H9 (cell line): ENCODE measurements at regions not wholly inside any gene's neighbourhood (a gene's known extent, or its start where the extent isn't known, plus 50 kb on each side); places are given as distances from the start of the nearest gene placed in this dataset.
A peak's percentile ranks its signal among the peaks of the same experiment; 100 is the strongest.

ENCODE experiments used
- DNase-seq: peaks from one replicate; pipeline ENCODE4 v3.0.0-alpha.2; 2017
- H2AFZ ChIP-seq: one replicate; pipeline ENCODE4 v1.6.1; 2013; ENCODE audit warnings: mild to moderate bottlenecking, low read length, control low read depth, moderate library complexity
- H2AK5ac ChIP-seq: 2 replicates; pipeline ENCODE4 v1.6.1; 2013; ENCODE audit warnings: low read length, control low read depth, mixed read lengths; ENCODE audit not compliant: insufficient read length
- H2BK120ac ChIP-seq: one replicate; pipeline ENCODE4 v1.6.1; 2013; ENCODE audit warnings: low read depth, mild to moderate bottlenecking, low read length, control low read depth, inconsistent platforms; ENCODE audit not compliant: poor library complexity, severe bottlenecking
- H2BK12ac ChIP-seq: 2 replicates; pipeline ENCODE4 v1.6.1; 2013; ENCODE audit warnings: low read length, control low read depth, mixed read lengths, low read depth; ENCODE audit not compliant: insufficient read length
- H2BK15ac ChIP-seq: 2 replicates; pipeline ENCODE4 v1.6.1; 2013; ENCODE audit warnings: low read depth, low read length, control low read depth
- H2BK20ac ChIP-seq: one replicate; pipeline ENCODE4 v1.6.1; 2013; ENCODE audit warnings: low read depth, mild to moderate bottlenecking, low read length, control low read depth, inconsistent platforms; ENCODE audit not compliant: poor library complexity, severe bottlenecking
- H2BK5ac ChIP-seq: 2 replicates; pipeline ENCODE4 v1.6.1; 2013; ENCODE audit warnings: low read length, control low read depth, mixed read lengths; ENCODE audit not compliant: insufficient read length
- H3K14ac ChIP-seq: 2 replicates; pipeline ENCODE4 v1.6.1; 2013; ENCODE audit warnings: low read length, control low read depth; ENCODE audit not compliant: insufficient read depth
- H3K18ac ChIP-seq: 2 replicates; pipeline ENCODE4 v1.6.1; 2013; ENCODE audit warnings: low read depth, mild to moderate bottlenecking, mixed read lengths, low read length, control low read depth; ENCODE audit not compliant: insufficient read length
- H3K23ac ChIP-seq: 2 replicates; pipeline ENCODE4 v1.6.1; 2013; ENCODE audit warnings: low read length, control low read depth, mixed read lengths, low read depth; ENCODE audit not compliant: insufficient read length
- H3K23me2 ChIP-seq: 2 replicates; pipeline ENCODE4 v1.6.1; 2013; ENCODE audit warnings: low read depth, mild to moderate bottlenecking, mixed read lengths, low read length, control low read depth; ENCODE audit not compliant: insufficient read length, poor library complexity, severe bottlenecking
- H3K27ac ChIP-seq: 2 replicates; pipeline ENCODE4 v1.5.1; 2013; ENCODE audit warnings: low read length, control low read depth, mixed read lengths, low read depth; ENCODE audit not compliant: insufficient read length
- H3K27me3 ChIP-seq: 2 replicates; pipeline ENCODE4 v1.6.1; 2013; ENCODE audit warnings: low read length, control low read depth, inconsistent platforms; ENCODE audit not compliant: insufficient read depth
- H3K4ac ChIP-seq: 2 replicates; pipeline ENCODE4 v1.6.1; 2013; ENCODE audit warnings: low read depth, mild to moderate bottlenecking, control low read depth, inconsistent platforms, low read length, moderate library complexity
- H3K4me1 ChIP-seq: 2 replicates; pipeline ENCODE4 v1.6.1; 2013; ENCODE audit warnings: low read length, control low read depth, inconsistent platforms; ENCODE audit not compliant: insufficient read depth
- H3K4me2 ChIP-seq: 2 replicates; pipeline ENCODE4 v1.6.1; 2013; ENCODE audit warnings: low read length, control low read depth, mixed read lengths; ENCODE audit not compliant: insufficient read length, insufficient read depth
- H3K56ac ChIP-seq: 2 replicates; pipeline ENCODE4 v1.6.1; 2013; ENCODE audit warnings: low read depth, mild to moderate bottlenecking, mixed read lengths, low read length, control low read depth; ENCODE audit not compliant: insufficient read length
- H3K79me1 ChIP-seq: 2 replicates; pipeline ENCODE4 v1.6.1; 2013; ENCODE audit warnings: low read depth, mild to moderate bottlenecking, moderate library complexity, low read length, control low read depth, inconsistent platforms; ENCODE audit not compliant: insufficient read depth, poor library complexity, severe bottlenecking
- H3K79me2 ChIP-seq: 2 replicates; pipeline ENCODE4 v1.6.1; 2013; ENCODE audit warnings: low read length, control low read depth, inconsistent platforms; ENCODE audit not compliant: insufficient read depth
- H3K9ac ChIP-seq: 2 replicates; pipeline ENCODE4 v1.6.1; 2013; ENCODE audit warnings: low read length, control low read depth, mixed read lengths; ENCODE audit not compliant: insufficient read length; ENCODE audit errors: extremely low read depth
- H3K9me3 ChIP-seq: one replicate; pipeline ENCODE4 v1.6.1; 2013; ENCODE audit warnings: low read depth, low read length, inconsistent platforms; ENCODE audit not compliant: control insufficient read depth
- H3T11ph ChIP-seq: one replicate; pipeline ENCODE4 v1.6.1; 2013; ENCODE audit warnings: mild to moderate bottlenecking, low read length, control low read depth, inconsistent platforms
- H4K20me1 ChIP-seq: one replicate; pipeline ENCODE4 v1.6.1; 2013; ENCODE audit not compliant: control insufficient read depth, insufficient read length, insufficient read depth
- H4K5ac ChIP-seq: 2 replicates; pipeline ENCODE4 v1.6.1; 2013; ENCODE audit warnings: low read depth, mild to moderate bottlenecking, mixed read lengths, low read length, control low read depth; ENCODE audit not compliant: insufficient read length
- H4K8ac ChIP-seq: replicated peaks from 2 replicates; pipeline ENCODE4 v1.6.1; 2013; ENCODE audit warnings: low read length, control low read depth, mixed read lengths, low read depth; ENCODE audit not compliant: insufficient read length
- H4K91ac ChIP-seq: 2 replicates; pipeline ENCODE4 v1.6.1; 2013; ENCODE audit warnings: low read depth, mild to moderate bottlenecking, moderate library complexity, mixed read lengths, low read length, control low read depth; ENCODE audit not compliant: insufficient read length
- H3K27ac Mint-ChIP-seq, 3 experiments: 2 replicates in 2 of 3; 3 replicates in 1 of 3; pipeline ENCODE4 v1.8.0; 2020 to 2021; ENCODE audit warnings: mixed read lengths in 3 of 3, mild to moderate bottlenecking in 1 of 3, moderate library complexity in 1 of 3
- H3K27me3 Mint-ChIP-seq: 2 replicates; pipeline ENCODE4 v1.8.0; 2021; ENCODE audit warnings: low read depth, mild to moderate bottlenecking, moderate library complexity, mixed read lengths
- H3K36me3 Mint-ChIP-seq, 3 experiments: 2 replicates in 2 of 3; 3 replicates in 1 of 3; pipeline ENCODE4 v1.8.0; 2020 to 2021; ENCODE audit warnings: low read depth in 3 of 3, mixed read lengths in 3 of 3; ENCODE audit not compliant: insufficient read depth in 1 of 3
- H3K4me1 Mint-ChIP-seq, 2 experiments: 2 replicates each; pipeline ENCODE4 v1.8.0; 2020; ENCODE audit warnings: mixed read lengths in 2 of 2
- H3K4me3 Mint-ChIP-seq, 2 experiments: 2 replicates in 1 of 2; 3 replicates in 1 of 2; pipeline ENCODE4 v1.8.0; 2020 to 2021; ENCODE audit warnings: mild to moderate bottlenecking in 2 of 2, mixed read lengths in 2 of 2, moderate library complexity in 1 of 2
- H3K9me3 Mint-ChIP-seq, 2 experiments: 2 replicates in 1 of 2; 3 replicates in 1 of 2; pipeline ENCODE4 v1.8.0; 2020; ENCODE audit warnings: mild to moderate bottlenecking in 2 of 2, mixed read lengths in 2 of 2, moderate library complexity in 1 of 2
- CTCF ChIP-seq: fragments of 200-600 bp; sonication (generic); conservative IDR thresholded peaks from 3 replicates; pipeline ENCODE4 v1.8.0; 2021; ENCODE audit warnings: antibody characterized with exemption, mild to moderate bottlenecking
- WGBS: extraction: QIAGEN DNeasy Blood & Tissue Kit; methylation state at CpG from one replicate; pipeline ENCODE4 v1.1.7; 2013; ENCODE audit warnings: missing lambda C conversion rate, low lambda C conversion rate, mixed read lengths; ENCODE audit not compliant: insufficient read length; ENCODE audit errors: extremely low coverage; 5-methylcytosine and 5-hydroxymethylcytosine counted together

DNA sequence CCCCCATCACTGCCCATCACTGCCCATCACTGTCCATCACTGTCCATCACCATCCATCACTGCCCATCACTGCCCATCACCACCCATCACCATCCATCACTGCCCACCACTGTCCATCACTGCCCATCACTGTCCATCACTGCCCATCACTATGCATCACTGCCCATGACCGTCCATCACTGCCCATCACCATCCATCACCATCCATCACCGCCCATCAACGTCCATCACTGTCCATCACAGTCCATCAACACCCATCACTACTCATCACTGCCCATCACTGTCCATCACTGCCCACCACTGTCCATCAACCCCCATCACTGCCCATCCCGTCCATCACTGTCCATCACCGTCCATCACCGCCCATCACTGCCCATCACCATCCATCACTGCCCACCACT lies 57.8 kb upstream of the OTOS start:
- H4K8ac ChIP-seq: no peak overlapping the region
- H4K20me1 ChIP-seq: no peaks in the 10 kb centered on the region
- H4K5ac ChIP-seq: no peak overlapping the region
- no peak overlapping the region for H3K27ac Mint-ChIP-seq
- H3K23me2 ChIP-seq: no peaks in the 10 kb centered on the region
- no peak for TF ChIP-seq CTCF
- H3K23ac ChIP-seq: no peak overlapping the region
- no peak overlapping the region for H3K4ac ChIP-seq
- no peaks in the 10 kb centered on the region for H3K79me1 ChIP-seq
- H3T11ph ChIP-seq: no peak overlapping the region
- H3K14ac ChIP-seq: no peak overlapping the region
- no peak overlapping the region for H2AK5ac ChIP-seq
- H2AFZ ChIP-seq: no peak overlapping the region
- no peaks in the 10 kb centered on the region; the same call in 1 of the 2 replicates for H3K4me1 ChIP-seq
- H3K18ac ChIP-seq: no peak overlapping the region
- H3K36me3 Mint-ChIP-seq: no peaks in the 10 kb centered on the region
- H2BK120ac ChIP-seq: no peak overlapping the region
- H3K4me1 Mint-ChIP-seq: peaks cover 16 to 20% of the 10 kb centered on the region in 2 experiments
- H3K56ac ChIP-seq: no peak overlapping the region
- no peak overlapping the region for H4K91ac ChIP-seq
- no peaks in the 10 kb centered on the region for H3K27me3 ChIP-seq
- H3K9me3 Mint-ChIP-seq: peaks cover 0 to 4% of the 10 kb centered on the region in 2 experiments; a peak in 1 of 5 replicates
- H3K4me3 Mint-ChIP-seq: no peak overlapping the region
- H2BK12ac ChIP-seq: no peak overlapping the region
- no peak overlapping the region for H3K27ac ChIP-seq
- peak; percentile 10 for DNase-seq
- H2BK5ac ChIP-seq: no peak overlapping the region
- H2BK20ac ChIP-seq: no peak overlapping the region
- H3K27me3 Mint-ChIP-seq: peaks cover 17% of the 10 kb centered on the region
- WGBS: no CpG with 5 or more reads among the region's 6 CpGs
- no peaks in the 10 kb centered on the region for H3K79me2 ChIP-seq
- H2BK15ac ChIP-seq: no peak overlapping the region
- H3K4me2 ChIP-seq: no peak overlapping the region
- no peaks in the 10 kb centered on the region for H3K9me3 ChIP-seq
- no peak overlapping the region for H3K9ac ChIP-seq
